ENCODE measurements at regions not wholly inside any gene's neighbourhood (a gene's known extent, or its start where the extent isn't known, plus 50 kb on each side); places are given as distances from the start of the nearest gene placed in this dataset.

DNA sequence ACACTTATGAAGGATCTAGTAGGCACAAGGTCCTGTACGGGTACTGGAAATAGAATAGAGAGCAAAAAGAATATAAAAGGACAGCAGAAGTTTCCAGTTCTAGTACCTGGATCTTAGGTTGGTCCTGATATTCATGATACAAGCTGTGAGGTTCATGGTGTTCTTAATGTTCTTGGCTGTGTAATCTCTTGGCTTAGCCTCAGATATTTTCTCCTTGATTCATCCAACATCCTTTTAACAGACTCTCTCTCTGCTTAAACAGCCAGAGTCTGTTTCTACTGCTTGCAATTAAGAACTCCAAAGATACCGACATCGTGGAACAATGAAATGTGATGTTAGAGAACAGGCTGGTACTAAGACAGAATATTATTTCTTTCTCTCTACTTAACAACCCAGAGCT, 49.9 kb downstream of the CNTN3 start:
- peaks cover 8 to 32% of the 10 kb centered on the region in 2 donors for H3K9me3 ChIP-seq (replicated peaks in 1 of 2; ENCODE audit: control insufficient read depth in 1 of 2, insufficient read depth in 1 of 2, low read length in 2 of 2)
- WGBS (ENCODE audit: insufficient coverage), result no CpG with 5 or more reads among the region's 3 CpGs
- H3K9ac ChIP-seq (ENCODE audit: insufficient read depth, low read length, poor library complexity, severe bottlenecking), result no peak overlapping the region

DNA sequence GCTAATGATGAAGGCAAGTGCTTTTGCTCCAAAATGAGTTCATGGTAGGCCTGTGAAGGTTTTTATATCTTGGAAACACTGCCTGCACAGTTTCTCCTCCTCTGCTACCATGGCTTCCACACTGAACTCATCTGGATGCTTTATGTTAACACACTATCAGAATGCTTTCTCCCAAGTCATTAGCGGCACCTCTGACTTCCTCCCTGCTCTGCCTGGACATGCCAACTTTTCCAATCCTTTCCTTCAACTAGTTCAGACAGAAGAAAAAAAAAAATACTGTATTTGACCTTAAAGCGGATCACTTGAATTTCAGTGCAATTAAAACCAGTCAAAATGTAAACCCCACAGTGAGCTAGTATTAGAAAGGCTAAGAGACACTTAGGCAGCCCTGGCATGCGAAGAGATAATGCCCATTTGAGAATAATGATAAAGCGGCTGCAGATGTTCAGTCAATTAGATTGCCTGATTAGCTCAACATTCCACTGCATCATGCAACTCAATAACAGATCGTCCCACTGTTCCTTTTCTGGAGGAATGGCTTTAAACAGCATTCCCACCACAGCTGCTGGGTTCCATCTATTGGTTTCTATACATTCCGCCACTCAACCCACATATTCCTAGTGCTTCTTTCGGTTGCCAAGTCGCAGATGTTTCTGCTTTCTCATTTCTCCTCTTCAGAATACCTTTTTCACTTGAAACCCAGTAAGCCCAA, 51.7 kb downstream of the CNTN3 start:
- no peaks in the 10 kb centered on the region for H3K27me3 ChIP-seq (ENCODE audit: control insufficient read depth in 2 of 2, insufficient read depth in 2 of 2, low read length in 2 of 2)
- no peaks in the 10 kb centered on the region for H3K79me2 ChIP-seq (ENCODE audit: insufficient read depth, low read length)
- H2AFZ ChIP-seq (ENCODE audit: insufficient read depth, low read depth, low read length, poor library complexity, severe bottlenecking), result no peak overlapping the region
- H3K4me2 ChIP-seq (replicated peaks; ENCODE audit: extremely low read depth, low read length, poor library complexity, severe bottlenecking), result no peak overlapping the region
- DNase-seq, result no peak
- no peaks in the 10 kb centered on the region for H3K4me1 Mint-ChIP-seq
- TF ChIP-seq, protein P1, sequence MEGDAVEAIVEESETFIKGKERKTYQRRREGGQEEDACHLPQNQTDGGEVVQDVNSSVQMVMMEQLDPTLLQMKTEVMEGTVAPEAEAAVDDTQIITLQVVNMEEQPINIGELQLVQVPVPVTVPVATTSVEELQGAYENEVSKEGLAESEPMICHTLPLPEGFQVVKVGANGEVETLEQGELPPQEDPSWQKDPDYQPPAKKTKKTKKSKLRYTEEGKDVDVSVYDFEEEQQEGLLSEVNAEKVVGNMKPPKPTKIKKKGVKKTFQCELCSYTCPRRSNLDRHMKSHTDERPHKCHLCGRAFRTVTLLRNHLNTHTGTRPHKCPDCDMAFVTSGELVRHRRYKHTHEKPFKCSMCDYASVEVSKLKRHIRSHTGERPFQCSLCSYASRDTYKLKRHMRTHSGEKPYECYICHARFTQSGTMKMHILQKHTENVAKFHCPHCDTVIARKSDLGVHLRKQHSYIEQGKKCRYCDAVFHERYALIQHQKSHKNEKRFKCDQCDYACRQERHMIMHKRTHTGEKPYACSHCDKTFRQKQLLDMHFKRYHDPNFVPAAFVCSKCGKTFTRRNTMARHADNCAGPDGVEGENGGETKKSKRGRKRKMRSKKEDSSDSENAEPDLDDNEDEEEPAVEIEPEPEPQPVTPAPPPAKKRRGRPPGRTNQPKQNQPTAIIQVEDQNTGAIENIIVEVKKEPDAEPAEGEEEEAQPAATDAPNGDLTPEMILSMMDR (IDR thresholded peaks at IDR 0.05), result no peak
- intact Hi-C loops (cut with micrococcal nuclease), result no loop called here
- no peaks in the 10 kb centered on the region for H3K36me3 Mint-ChIP-seq
- H3K27ac ChIP-seq (ENCODE audit: low read depth in 1 of 2, low read length in 2 of 2), result no peak overlapping the region
- no peak overlapping the region for H3K9ac ChIP-seq (ENCODE audit: insufficient read depth, low read length, poor library complexity, severe bottlenecking)
- peaks cover 0 to 14% (median 2%) of the 10 kb centered on the region in 7 donors for H3K9me3 Mint-ChIP-seq
- H3K4me3 ChIP-seq (replicated peaks in 1 of 3; ENCODE audit: low read depth in 2 of 3, low read length in 3 of 3), result no peak overlapping the region
- no peaks in the 10 kb centered on the region for H3K36me3 ChIP-seq (replicated peaks in 1 of 2; ENCODE audit: control insufficient read depth in 1 of 2, insufficient read depth in 2 of 2, low read length in 2 of 2)
- no peaks in the 10 kb centered on the region for H4K20me1 ChIP-seq (ENCODE audit: insufficient read depth, low read length)
- peaks cover 0 to 2% (median 0%) of the 10 kb centered on the region in 3 donors for H3K27me3 Mint-ChIP-seq (ENCODE audit: low read depth in 3 of 3)
- H3K9me3 ChIP-seq (replicated peaks in 1 of 2; ENCODE audit: control insufficient read depth in 1 of 2, insufficient read depth in 1 of 2, low read length in 2 of 2), result peaks cover 12 to 27% of the 10 kb centered on the region in 2 donors
- WGBS (ENCODE audit: insufficient coverage), result 93% methylated on average over 5 of the region's 8 CpGs
- no peak overlapping the region for H3K4me3 Mint-ChIP-seq
- no peaks in the 10 kb centered on the region for H3K4me1 ChIP-seq (ENCODE audit: control insufficient read depth in 1 of 2, insufficient read depth in 2 of 2, low read length in 2 of 2)
- H3K27ac Mint-ChIP-seq, result no peak overlapping the region

More for the DNA sequence above, 49.9 kb downstream of the CNTN3 start:
- Mint-ChIP-seq H3K27me3 (ENCODE audit: low read depth in 3 of 3) (peaks cover 0 to 2% (median 0%) of the 10 kb centered on the region in 3 donors), H3K4me1 (no peaks in the 10 kb centered on the region), H3K9me3 (peaks cover 0 to 11% (median 2%) of the 10 kb centered on the region in 7 donors), H3K4me3 (no peak overlapping the region), H3K27ac (no peak overlapping the region), H3K36me3 (no peaks in the 10 kb centered on the region)
- Histone ChIP-seq H3K36me3 (replicated peaks in 1 of 2; ENCODE audit: control insufficient read depth in 1 of 2, insufficient read depth in 2 of 2, low read length in 2 of 2) (no peaks in the 10 kb centered on the region), H2AFZ (ENCODE audit: insufficient read depth, low read depth, low read length, poor library complexity, severe bottlenecking) (no peak overlapping the region), H3K27me3 (ENCODE audit: control insufficient read depth in 2 of 2, insufficient read depth in 2 of 2, low read length in 2 of 2) (no peaks in the 10 kb centered on the region), H3K4me1 (ENCODE audit: control insufficient read depth in 1 of 2, insufficient read depth in 2 of 2, low read length in 2 of 2) (no peaks in the 10 kb centered on the region), H3K4me3 (replicated peaks in 1 of 3; ENCODE audit: low read depth in 2 of 3, low read length in 3 of 3) (no peak overlapping the region), H3K27ac (ENCODE audit: low read depth in 1 of 2, low read length in 2 of 2) (no peak overlapping the region), H3K4me2 (replicated peaks; ENCODE audit: extremely low read depth, low read length, poor library complexity, severe bottlenecking) (no peak overlapping the region), H4K20me1 (ENCODE audit: insufficient read depth, low read length) (no peaks in the 10 kb centered on the region), H3K79me2 (ENCODE audit: insufficient read depth, low read length) (no peaks in the 10 kb centered on the region)
- DNase-seq, result no peak
- intact Hi-C loops (cut with micrococcal nuclease), result no loop called here
- TF ChIP-seq, protein P1 (IDR thresholded peaks at IDR 0.05), result no peak

Measured in CD14-positive monocyte (primary cell).